Stimulated activated naive CD8-positive, alpha-beta T cell treated with anti-CD3 and anti-CD28 coated beads, Interleukin-15, amount 100 ng/mL, for 72 hours (primary cell): ENCODE measurements at regions not wholly inside any gene's neighbourhood (a gene's known extent, or its start where the extent isn't known, plus 50 kb on each side); places are given as distances from the start of the nearest gene placed in this dataset.

Experiments
- ATAC-seq: fragments of 150-1000 bp; cut with Tn5 transposase; 2 replicates; pipeline ENCODE4 v1.10.0; 2021; ENCODE audit warnings: mild to moderate bottlenecking, moderate library complexity
- DNase-seq, 2 donors: peaks; one replicate each; pipeline ENCODE4 v3.0.0; 2021 to 2022
- H3K27ac Mint-ChIP-seq, 2 donors: one replicate each; pipeline ENCODE4 v1.8.0; 2022; ENCODE audit warnings: mild to moderate bottlenecking in 2 of 2, mixed read lengths in 2 of 2, moderate library complexity in 2 of 2
- H3K27me3 Mint-ChIP-seq: one replicate; pipeline ENCODE4 v1.8.0; 2022; ENCODE audit warnings: mixed read lengths
- H3K4me1 Mint-ChIP-seq: one replicate; pipeline ENCODE4 v1.8.0; 2022; ENCODE audit warnings: mild to moderate bottlenecking, mixed read lengths
- H3K4me3 Mint-ChIP-seq, 2 donors: one replicate each; pipeline ENCODE4 v1.8.0; 2022; ENCODE audit warnings: mild to moderate bottlenecking in 2 of 2, mixed read lengths in 2 of 2, moderate library complexity in 1 of 2
- H3K9me3 Mint-ChIP-seq, 2 donors: one replicate each; pipeline ENCODE4 v1.8.0; 2022; ENCODE audit warnings: mixed read lengths in 2 of 2

- Mint-ChIP-seq H3K27ac (no peak overlapping the region), H3K9me3 (peaks cover 0 to 5% of the 10 kb centered on the region in 2 donors), H3K4me1 (no peaks in the 10 kb centered on the region), H3K27me3 (no peaks in the 10 kb centered on the region), H3K4me3 (no peak overlapping the region)
- DNase-seq (no peak), ATAC-seq (no peak)
Measured at GRCh38 chr12:24175284-24175683, 225.8 kb upstream of the SOX5 start.

- H3K9me3 Mint-ChIP-seq, result peaks cover 0 to 5% of the 10 kb centered on the region in 2 donors
- H3K4me1 Mint-ChIP-seq, result no peaks in the 10 kb centered on the region
- ATAC-seq, result no peak
- no peaks in the 10 kb centered on the region for H3K27me3 Mint-ChIP-seq
- no peak overlapping the region for H3K4me3 Mint-ChIP-seq
- peak overlapping the region in 1 of 2 donors; percentile 81 for H3K27ac Mint-ChIP-seq
- no peak for DNase-seq
Measured at GRCh38 chr12:24173067-24173466, 223.6 kb upstream of the SOX5 start.

GRCh38 chr12:24172773-24173066, 223.2 kb upstream of the SOX5 start:
- Mint-ChIP-seq H3K4me3 (no peak overlapping the region), H3K27ac (no peak overlapping the region)

GRCh38 chr12:24172031-24172772, 222.7 kb upstream of the SOX5 start:
- DNase-seq, result no peak
- peaks cover 0 to 5% of the 10 kb centered on the region in 2 donors for H3K9me3 Mint-ChIP-seq
- no peak overlapping the region for H3K4me3 Mint-ChIP-seq
- H3K27ac Mint-ChIP-seq, result peak overlapping the region; percentile 34 to 36
- H3K27me3 Mint-ChIP-seq, result no peaks in the 10 kb centered on the region
- no peak for ATAC-seq
- no peaks in the 10 kb centered on the region for H3K4me1 Mint-ChIP-seq

More at GRCh38 chr12:24172773-24173066, 223.2 kb upstream of the SOX5 start:
- H3K27me3 Mint-ChIP-seq, result no peaks in the 10 kb centered on the region
- no peaks in the 10 kb centered on the region for H3K4me1 Mint-ChIP-seq
- DNase-seq, result no peak
- no peak for ATAC-seq
- peaks cover 0 to 5% of the 10 kb centered on the region in 2 donors for H3K9me3 Mint-ChIP-seq

GRCh38 chr12:24155042-24155441, 205.6 kb upstream of the SOX5 start:
- Mint-ChIP-seq H3K4me1 (no peaks in the 10 kb centered on the region), H3K27ac (no peak overlapping the region), H3K27me3 (no peaks in the 10 kb centered on the region), H3K9me3 (no peaks in the 10 kb centered on the region), H3K4me3 (no peak overlapping the region)
- DNase-seq (no peak), ATAC-seq (no peak)

- no peaks in the 10 kb centered on the region for H3K27me3 Mint-ChIP-seq
- DNase-seq (no peak), ATAC-seq (no peak)
- H3K4me1 Mint-ChIP-seq, result no peaks in the 10 kb centered on the region
- H3K9me3 Mint-ChIP-seq, result no peaks in the 10 kb centered on the region
- no peak overlapping the region for H3K4me3 Mint-ChIP-seq
- no peak overlapping the region for H3K27ac Mint-ChIP-seq
Measured at GRCh38 chr12:24153079-24153478, 203.6 kb upstream of the SOX5 start.

- Mint-ChIP-seq H3K27ac (no peak overlapping the region), H3K9me3 (no peaks in the 10 kb centered on the region), H3K4me1 (no peaks in the 10 kb centered on the region), H3K27me3 (no peaks in the 10 kb centered on the region), H3K4me3 (no peak overlapping the region)
- ATAC-seq (no peak), DNase-seq (no peak)
Measured at GRCh38 chr12:24152270-24152669, 202.8 kb upstream of the SOX5 start.

- H3K4me3 Mint-ChIP-seq, result no peak overlapping the region
- H3K27ac Mint-ChIP-seq, result peak overlapping the region in 1 of 2 donors; percentile 14
- H3K27me3 Mint-ChIP-seq, result no peaks in the 10 kb centered on the region
- peaks cover 0 to 7% of the 10 kb centered on the region in 2 donors for H3K9me3 Mint-ChIP-seq
- DNase-seq (no peak), ATAC-seq (no peak)
- no peaks in the 10 kb centered on the region for H3K4me1 Mint-ChIP-seq
Measured at GRCh38 chr12:24143928-24144327, 194.5 kb upstream of the SOX5 start.

- Mint-ChIP-seq H3K9me3 (peaks cover 0 to 7% of the 10 kb centered on the region in 2 donors), H3K27me3 (no peaks in the 10 kb centered on the region), H3K4me3 (no peak overlapping the region), H3K4me1 (no peaks in the 10 kb centered on the region), H3K27ac (no peak overlapping the region)
- ATAC-seq (no peak), DNase-seq (no peak)
Measured at GRCh38 chr12:24139035-24139434, 189.6 kb upstream of the SOX5 start.

- Mint-ChIP-seq H3K4me1 (no peaks in the 10 kb centered on the region), H3K9me3 (no peaks in the 10 kb centered on the region), H3K4me3 (no peak overlapping the region), H3K27ac (no peak overlapping the region), H3K27me3 (no peaks in the 10 kb centered on the region)
- DNase-seq (no peak), ATAC-seq (no peak)
Measured at GRCh38 chr12:24138041-24138440, 188.6 kb upstream of the SOX5 start.

GRCh38 chr12:24135158-24135850, 185.8 kb upstream of the SOX5 start:
- Mint-ChIP-seq H3K4me1 (no peaks in the 10 kb centered on the region), H3K9me3 (no peaks in the 10 kb centered on the region), H3K27me3 (no peaks in the 10 kb centered on the region), H3K27ac (no peak overlapping the region), H3K4me3 (no peak overlapping the region)
- DNase-seq (no peak), ATAC-seq (no peak)

- H3K4me1 Mint-ChIP-seq, result no peaks in the 10 kb centered on the region
- ATAC-seq (no peak), DNase-seq (no peak)
- no peak overlapping the region for H3K27ac Mint-ChIP-seq
- H3K4me3 Mint-ChIP-seq, result no peak overlapping the region
- no peaks in the 10 kb centered on the region for H3K9me3 Mint-ChIP-seq
- H3K27me3 Mint-ChIP-seq, result no peaks in the 10 kb centered on the region
Measured at GRCh38 chr12:24134092-24134491, 184.6 kb upstream of the SOX5 start.

GRCh38 chr12:24133384-24133783, 183.9 kb upstream of the SOX5 start:
- H3K4me3 Mint-ChIP-seq, result no peak overlapping the region
- no peaks in the 10 kb centered on the region for H3K27me3 Mint-ChIP-seq
- H3K4me1 Mint-ChIP-seq, result no peaks in the 10 kb centered on the region
- DNase-seq (no peak), ATAC-seq (no peak)
- no peaks in the 10 kb centered on the region for H3K9me3 Mint-ChIP-seq
- no peak overlapping the region for H3K27ac Mint-ChIP-seq

GRCh38 chr12:24127919-24128721, 178.7 kb upstream of the SOX5 start:
- DNase-seq (no peak), ATAC-seq (no peak)
- no peaks in the 10 kb centered on the region for H3K4me1 Mint-ChIP-seq
- H3K27ac Mint-ChIP-seq, result no peak overlapping the region
- no peaks in the 10 kb centered on the region for H3K27me3 Mint-ChIP-seq
- no peak overlapping the region for H3K4me3 Mint-ChIP-seq
- H3K9me3 Mint-ChIP-seq, result peaks cover 0 to 8% of the 10 kb centered on the region in 2 donors

- Mint-ChIP-seq H3K4me3 (no peak overlapping the region), H3K27me3 (no peaks in the 10 kb centered on the region), H3K27ac (no peak overlapping the region), H3K9me3 (peaks cover 0 to 8% of the 10 kb centered on the region in 2 donors), H3K4me1 (no peaks in the 10 kb centered on the region)
- no peak for ATAC-seq
- no peak for DNase-seq
Measured at GRCh38 chr12:24125280-24125679, 175.8 kb upstream of the SOX5 start.

- H3K9me3 Mint-ChIP-seq, result peaks cover 0 to 8% of the 10 kb centered on the region in 2 donors
- ATAC-seq, result no peak
- no peaks in the 10 kb centered on the region for H3K27me3 Mint-ChIP-seq
- no peak overlapping the region for H3K4me3 Mint-ChIP-seq
- no peak overlapping the region for H3K27ac Mint-ChIP-seq
- no peak for DNase-seq
- H3K4me1 Mint-ChIP-seq, result no peaks in the 10 kb centered on the region
Measured at GRCh38 chr12:24121911-24122310, 172.4 kb upstream of the SOX5 start.
